Uterus (tissue), 3 donors: ENCODE measurements at regions not wholly inside any gene's neighbourhood (a gene's known extent, or its start where the extent isn't known, plus 50 kb on each side); places are given as distances from the start of the nearest gene placed in this dataset.

ENCODE experiments used
- DNase-seq, 2 donors: peaks; one replicate each; pipeline ENCODE4 v3.0.0-alpha.2; 2019 to 2020
- H3K27ac ChIP-seq, 2 donors: fragments of 200-600 bp; sonication (generic); 1 replicate in 1 of 2; 2 replicates in 1 of 2; pipeline ENCODE4 v1.5.1; 2016 to 2018
- H3K27me3 ChIP-seq, 2 donors: fragments of 200-600 bp; sonication (generic); one replicate each; pipeline ENCODE4 v1.5.1; 2018 to 2019; ENCODE audit warnings: control low read depth in 1 of 2
- H3K36me3 ChIP-seq, 2 donors: fragments of 200-600 bp; sonication (generic); one replicate each; pipeline ENCODE4 v1.5.1; 2019; ENCODE audit warnings: control low read depth in 1 of 2
- H3K4me1 ChIP-seq, 2 donors: fragments of 200-600 bp; sonication (generic); one replicate each; pipeline ENCODE4 v1.5.1; 2018 to 2019; ENCODE audit warnings: control low read depth in 1 of 2
- H3K4me3 ChIP-seq, 2 donors: fragments of 200-600 bp; sonication (generic); 1 replicate in 1 of 2; 2 replicates in 1 of 2; pipeline ENCODE4 v1.5.1; 2018 to 2019; ENCODE audit warnings: mild to moderate bottlenecking in 1 of 2
- H3K9me3 ChIP-seq, 2 donors: fragments of 200-600 bp; sonication (generic); one replicate each; pipeline ENCODE4 v1.5.1; 2019; ENCODE audit warnings: control low read depth in 1 of 2
- CTCF ChIP-seq, 4 experiments: fragments of 200-600 bp in 2 of 4; fragments of 450-650 bp in 2 of 4; sonication (generic) in 2 of 4; IDR thresholded peaks; one replicate each; pipeline ENCODE4 v1.5.1; 2016 to 2019; ENCODE audit warnings: antibody characterized with exemption in 4 of 4, mild to moderate bottlenecking in 2 of 4, moderate library complexity in 1 of 4
- POLR2A ChIP-seq, 2 donors: fragments of 450-650 bp; IDR thresholded peaks; one replicate each; pipeline ENCODE4 v1.6.1; 2016; ENCODE audit warnings: antibody characterized with exemption in 2 of 2, mild to moderate bottlenecking in 1 of 2, moderate library complexity in 1 of 2
- intact Hi-C: fragments of 100-400 bp; cut with DNase I; formaldehyde crosslinking; loops from one replicate; pipeline ENCODE4 v1.15.1; 2023; ENCODE audit warnings: low total_unique reads
- donor health status: DM: yes; HTN: yes; CAD: no.

DNA sequence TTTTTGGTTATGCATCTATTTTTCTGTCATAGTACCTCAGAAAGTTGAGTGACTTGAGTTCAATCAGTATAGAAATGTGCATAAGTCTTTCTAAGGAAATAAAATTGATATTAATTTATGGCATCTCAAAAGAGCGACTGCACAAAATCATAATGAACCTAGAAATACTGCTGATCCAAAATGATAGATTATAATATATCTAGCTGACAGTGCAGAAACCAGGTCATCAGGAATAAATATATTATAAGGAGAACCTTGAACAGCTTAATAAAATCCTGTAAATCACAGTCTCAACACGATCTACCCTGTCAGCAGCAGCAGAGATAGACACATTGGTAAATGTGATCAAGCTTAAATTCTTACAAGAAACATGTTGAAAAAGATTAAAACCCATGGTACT, 1106.6 kb upstream of the CDH18 start:
- DNase-seq: no peak
- H3K27ac ChIP-seq: no peak overlapping the region
- no peak overlapping the region for H3K4me3 ChIP-seq
- no peaks in the 10 kb centered on the region for H3K27me3 ChIP-seq
- no peaks in the 10 kb centered on the region for H3K36me3 ChIP-seq
- intact Hi-C loops: no loop called here
- no peaks in the 10 kb centered on the region for H3K9me3 ChIP-seq
- H3K4me1 ChIP-seq: no peaks in the 10 kb centered on the region
- TF ChIP-seq CTCF (IDR thresholded peaks at IDR 0.05) (no peak), POLR2A (IDR thresholded peaks at IDR 0.05) (no peak)

- DNase-seq: no peak
- TF ChIP-seq CTCF (IDR thresholded peaks at IDR 0.05): no peak
- no peak for TF ChIP-seq POLR2A (IDR thresholded peaks at IDR 0.05)
- no peaks in the 10 kb centered on the region for H3K4me1 ChIP-seq
- H3K4me3 ChIP-seq: no peak overlapping the region
- H3K27me3 ChIP-seq: no peaks in the 10 kb centered on the region
- intact Hi-C loops: no loop called here
- H3K27ac ChIP-seq: no peak overlapping the region
- H3K36me3 ChIP-seq: no peaks in the 10 kb centered on the region
- H3K9me3 ChIP-seq: no peaks in the 10 kb centered on the region
Measured at GRCh38 chr5:21087766-21088165, 1099.8 kb upstream of the CDH18 start.

- Histone ChIP-seq H3K27ac (no peak overlapping the region), H3K9me3 (no peaks in the 10 kb centered on the region), H3K4me1 (no peaks in the 10 kb centered on the region), H3K4me3 (no peak overlapping the region), H3K27me3 (no peaks in the 10 kb centered on the region), H3K36me3 (no peaks in the 10 kb centered on the region)
- intact Hi-C loops: no loop called here
- no peak for TF ChIP-seq POLR2A (IDR thresholded peaks at IDR 0.05)
- no peak for TF ChIP-seq CTCF (IDR thresholded peaks at IDR 0.05)
- no peak for DNase-seq
Measured at GRCh38 chr5:21085791-21086190, 1097.8 kb upstream of the CDH18 start.

GRCh38 chr5:21071986-21072385, 1084.0 kb upstream of the CDH18 start:
- intact Hi-C loops: no loop called here
- no peaks in the 10 kb centered on the region for H3K9me3 ChIP-seq
- no peak overlapping the region for H3K4me3 ChIP-seq
- no peaks in the 10 kb centered on the region for H3K4me1 ChIP-seq
- H3K36me3 ChIP-seq: no peaks in the 10 kb centered on the region
- TF ChIP-seq POLR2A (IDR thresholded peaks at IDR 0.05) (no peak), CTCF (IDR thresholded peaks at IDR 0.05) (no peak)
- DNase-seq: no peak
- H3K27me3 ChIP-seq: no peaks in the 10 kb centered on the region
- H3K27ac ChIP-seq: no peak overlapping the region

GRCh38 chr5:21071421-21071820, 1083.4 kb upstream of the CDH18 start:
- no peaks in the 10 kb centered on the region for H3K27me3 ChIP-seq
- no peak for TF ChIP-seq POLR2A (IDR thresholded peaks at IDR 0.05)
- TF ChIP-seq CTCF (IDR thresholded peaks at IDR 0.05): no peak
- no peak for DNase-seq
- H3K36me3 ChIP-seq: no peaks in the 10 kb centered on the region
- no peak overlapping the region for H3K27ac ChIP-seq
- intact Hi-C loops: no loop called here
- no peaks in the 10 kb centered on the region for H3K4me1 ChIP-seq
- no peaks in the 10 kb centered on the region for H3K9me3 ChIP-seq
- H3K4me3 ChIP-seq: no peak overlapping the region
